ENCODE measurements at regions not wholly inside any gene's neighbourhood (a gene's known extent, or its start where the extent isn't known, plus 50 kb on each side); places are given as distances from the start of the nearest gene placed in this dataset.

DNA sequence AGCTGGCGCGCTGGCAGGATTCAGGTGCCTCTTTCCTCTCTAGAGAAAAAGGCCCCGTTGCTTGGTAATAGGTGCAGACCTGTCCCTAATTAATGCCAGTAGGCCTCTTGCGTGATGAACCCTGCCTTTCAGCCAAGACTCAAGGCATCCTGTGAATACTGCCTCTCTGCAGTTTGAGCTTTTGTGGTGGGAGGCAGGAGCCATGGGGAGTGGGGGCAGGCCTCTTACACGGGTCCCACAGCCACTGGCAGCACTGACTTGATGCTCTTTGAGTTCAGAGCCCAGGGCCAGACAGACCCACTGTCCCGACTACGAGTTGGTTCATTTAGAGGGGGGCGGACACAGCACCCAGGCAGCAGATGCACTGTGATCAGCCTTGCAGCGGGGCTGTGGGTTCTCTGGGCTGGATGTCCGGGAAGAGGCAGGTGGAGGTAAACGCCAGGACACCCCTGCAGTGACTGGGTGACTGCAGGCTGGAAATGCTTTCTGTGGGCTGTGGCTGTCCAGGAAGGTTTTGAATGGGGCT lies 237.0 kb downstream of the SEC14L1 start (continued):
- TF ChIP-seq TAF7 (optimal IDR thresholded peaks at IDR 0.05; ENCODE audit: borderline replicate concordance, low read depth, low read length) (no peak), GTF2F1 (IDR thresholded peaks at IDR 0.05; ENCODE audit: borderline replicate concordance, low read depth, low read length) (no peak)
